Activated T-helper 1 cell treated with Interleukin-2 at 50 U/mL for 16 hours (primary cell): ENCODE measurements at regions not wholly inside any gene's neighbourhood (a gene's known extent, or its start where the extent isn't known, plus 50 kb on each side); places are given as distances from the start of the nearest gene placed in this dataset.
"Not testable (repeated sequence)": the region's sequence is repeated elsewhere in the genome, so short reads cannot be mapped to it uniquely, and the experiment has no call there.

ENCODE experiments used
- DNase-seq: peaks from one replicate; pipeline ENCODE4 v3.0.0-alpha.2; 2020; ENCODE audit warnings: low read depth

GRCh38 chr6:111925296-111925695 is 52.0 kb upstream of the FYN start:
- DNase-seq, result no peak

GRCh38 chr6:111926731-111927302 is 53.6 kb upstream of the FYN start:
- DNase-seq, result no peak

GRCh38 chr6:111927321-111927720 is 54.1 kb upstream of the FYN start:
- DNase-seq, result no peak

- DNase-seq, result no peak
These were observed 54.9 kb upstream of the FYN start for GRCh38 chr6:111928139-111928538.

GRCh38 chr6:111934611-111935010 is 61.4 kb upstream of the FYN start:
- DNase-seq, result not testable (repeated sequence)

GRCh38 chr6:111936718-111937117 is 63.5 kb upstream of the FYN start:
- no peak for DNase-seq

- DNase-seq, result no peak
These were observed 65.5 kb upstream of the FYN start for GRCh38 chr6:111938710-111939109.

GRCh38 chr6:111939902-111940301 is 66.7 kb upstream of the FYN start:
- no peak for DNase-seq

GRCh38 chr6:111940801-111941200 is 67.5 kb upstream of the FYN start:
- no peak for DNase-seq

- no peak for DNase-seq
These were observed 68.6 kb upstream of the FYN start for GRCh38 chr6:111941686-111942330.

GRCh38 chr6:111942561-111942960 is 69.3 kb upstream of the FYN start:
- DNase-seq, result no peak

- DNase-seq, result no peak
These were observed 70.0 kb upstream of the FYN start for GRCh38 chr6:111943266-111943665.

GRCh38 chr6:111943726-111944125 is 70.5 kb upstream of the FYN start:
- DNase-seq, result no peak

- DNase-seq, result no peak
These were observed 71.3 kb upstream of the FYN start for GRCh38 chr6:111944541-111944940.

GRCh38 chr6:111949546-111949945 is 76.3 kb upstream of the FYN start:
- DNase-seq, result no peak

GRCh38 chr6:111949984-111950383 is 76.7 kb upstream of the FYN start:
- DNase-seq, result not testable (repeated sequence)

- DNase-seq, result no peak
These were observed 77.6 kb upstream of the FYN start for GRCh38 chr6:111950661-111951496.

GRCh38 chr6:111951497-111952085 is 78.3 kb upstream of the FYN start:
- no peak for DNase-seq

- DNase-seq, result no peak
These were observed 79.0 kb upstream of the FYN start for GRCh38 chr6:111952274-111952673.

- DNase-seq, result no peak
These were observed 79.7 kb upstream of the FYN start for GRCh38 chr6:111952821-111953540.

GRCh38 chr6:111956098-111956497 is 82.8 kb upstream of the FYN start:
- no peak for DNase-seq

- DNase-seq, result no peak
These were observed 84.5 kb upstream of the FYN start for GRCh38 chr6:111957623-111958315.
